Lower lobe of right lung (tissue), 2 donors: ENCODE measurements at regions not wholly inside any gene's neighbourhood (a gene's known extent, or its start where the extent isn't known, plus 50 kb on each side); places are given as distances from the start of the nearest gene placed in this dataset.

ENCODE experiments used
- ATAC-seq, 2 donors: fragments of 200-7000 bp; cut with Tn5 transposase; one replicate each; pipeline ENCODE4 v1.9.1; 2020 to 2022; ENCODE audit warnings: mild to moderate bottlenecking in 2 of 2, moderate library complexity in 2 of 2
- DNase-seq: peaks from one replicate; pipeline ENCODE4 v3.0.0-alpha.2; 2020
- H3K27ac ChIP-seq: fragments of 200-600 bp; one replicate; pipeline ENCODE4 v1.8.0; 2022
- H3K27me3 ChIP-seq: fragments of 200-600 bp; one replicate; pipeline ENCODE4 v1.8.0; 2022; ENCODE audit warnings: low read depth
- H3K36me3 ChIP-seq: fragments of 200-600 bp; one replicate; pipeline ENCODE4 v1.8.0; 2022; ENCODE audit warnings: mild to moderate bottlenecking
- H3K4me1 ChIP-seq: fragments of 200-600 bp; one replicate; pipeline ENCODE4 v1.8.0; 2022
- H3K4me3 ChIP-seq: fragments of 200-600 bp; one replicate; pipeline ENCODE4 v1.8.0; 2022; ENCODE audit warnings: mild to moderate bottlenecking
- H3K9me3 ChIP-seq: fragments of 200-600 bp; one replicate; pipeline ENCODE4 v1.8.0; 2022
- intact Hi-C: fragments of 100-400 bp; cut with DNase I; formaldehyde crosslinking; loops from one replicate; pipeline ENCODE4 v1.11.0; 2022
- TF ChIP-seq, protein P1 (sequence below): fragments of 200-600 bp; IDR thresholded peaks from one replicate; pipeline ENCODE4 v1.8.0; 2022; ENCODE audit warnings: antibody characterized with exemption, mild to moderate bottlenecking
- donor health status: DM: no; HTN: yes; CAD: no; lungs with severe emphysema.

DNA sequence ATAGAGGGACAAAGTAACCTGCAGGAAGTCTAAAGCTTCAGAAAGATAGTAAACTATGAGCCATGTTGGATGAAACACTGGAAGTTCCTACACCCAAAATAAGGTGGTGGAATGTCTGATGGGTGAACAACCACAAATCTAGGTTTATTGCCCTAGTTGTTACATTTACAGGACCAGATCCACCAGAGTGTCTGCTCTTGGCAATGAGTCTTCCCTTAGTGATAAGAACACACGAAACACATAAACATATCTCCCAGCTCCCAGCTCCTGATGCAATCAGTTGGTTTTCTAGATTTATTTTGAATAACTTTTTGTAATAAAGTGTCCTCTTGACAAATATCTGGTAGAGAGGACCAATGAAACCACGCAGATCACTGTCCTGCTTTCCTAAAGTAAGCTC, 329.7 kb upstream of the WWC1 start:
- peaks cover 3% of the 10 kb centered on the region for H3K9me3 ChIP-seq
- H3K4me3 ChIP-seq, result no peak overlapping the region
- H3K27me3 ChIP-seq, result no peaks in the 10 kb centered on the region
- intact Hi-C loops, result no loop called here
- no peak overlapping the region for H3K27ac ChIP-seq
- no peaks in the 10 kb centered on the region for H3K36me3 ChIP-seq
- no peaks in the 10 kb centered on the region for H3K4me1 ChIP-seq
- no peak for ATAC-seq
- no peak for DNase-seq
- TF ChIP-seq, protein P1, sequence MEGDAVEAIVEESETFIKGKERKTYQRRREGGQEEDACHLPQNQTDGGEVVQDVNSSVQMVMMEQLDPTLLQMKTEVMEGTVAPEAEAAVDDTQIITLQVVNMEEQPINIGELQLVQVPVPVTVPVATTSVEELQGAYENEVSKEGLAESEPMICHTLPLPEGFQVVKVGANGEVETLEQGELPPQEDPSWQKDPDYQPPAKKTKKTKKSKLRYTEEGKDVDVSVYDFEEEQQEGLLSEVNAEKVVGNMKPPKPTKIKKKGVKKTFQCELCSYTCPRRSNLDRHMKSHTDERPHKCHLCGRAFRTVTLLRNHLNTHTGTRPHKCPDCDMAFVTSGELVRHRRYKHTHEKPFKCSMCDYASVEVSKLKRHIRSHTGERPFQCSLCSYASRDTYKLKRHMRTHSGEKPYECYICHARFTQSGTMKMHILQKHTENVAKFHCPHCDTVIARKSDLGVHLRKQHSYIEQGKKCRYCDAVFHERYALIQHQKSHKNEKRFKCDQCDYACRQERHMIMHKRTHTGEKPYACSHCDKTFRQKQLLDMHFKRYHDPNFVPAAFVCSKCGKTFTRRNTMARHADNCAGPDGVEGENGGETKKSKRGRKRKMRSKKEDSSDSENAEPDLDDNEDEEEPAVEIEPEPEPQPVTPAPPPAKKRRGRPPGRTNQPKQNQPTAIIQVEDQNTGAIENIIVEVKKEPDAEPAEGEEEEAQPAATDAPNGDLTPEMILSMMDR, result no peak

DNA sequence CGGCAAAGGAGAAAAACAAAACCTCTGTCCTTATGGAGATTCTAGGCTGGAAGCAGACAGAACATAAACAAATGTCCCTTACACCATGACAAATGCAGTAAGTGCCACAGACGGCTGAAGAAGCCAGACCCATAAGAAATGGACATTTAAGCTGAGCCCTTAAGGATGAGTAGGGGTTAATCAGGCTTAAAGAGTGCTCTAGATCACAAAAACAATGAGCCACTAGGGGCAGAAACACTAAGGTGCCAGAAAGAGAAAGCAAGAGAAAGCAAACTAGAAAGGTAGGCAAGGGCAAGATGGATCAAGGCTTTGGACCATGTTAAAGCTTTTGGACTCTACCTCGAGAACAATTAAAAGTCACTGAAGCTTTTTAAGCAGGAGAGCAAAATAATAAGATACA, 326.9 kb upstream of the WWC1 start:
- Histone ChIP-seq H3K36me3 (no peaks in the 10 kb centered on the region), H3K4me3 (no peak overlapping the region), H3K9me3 (no peaks in the 10 kb centered on the region), H3K4me1 (no peaks in the 10 kb centered on the region), H3K27ac (no peak overlapping the region), H3K27me3 (no peaks in the 10 kb centered on the region)
- ATAC-seq, result no peak
- intact Hi-C loops, result no loop called here
- TF ChIP-seq, protein P1, result no peak
- DNase-seq, result no peak

DNA sequence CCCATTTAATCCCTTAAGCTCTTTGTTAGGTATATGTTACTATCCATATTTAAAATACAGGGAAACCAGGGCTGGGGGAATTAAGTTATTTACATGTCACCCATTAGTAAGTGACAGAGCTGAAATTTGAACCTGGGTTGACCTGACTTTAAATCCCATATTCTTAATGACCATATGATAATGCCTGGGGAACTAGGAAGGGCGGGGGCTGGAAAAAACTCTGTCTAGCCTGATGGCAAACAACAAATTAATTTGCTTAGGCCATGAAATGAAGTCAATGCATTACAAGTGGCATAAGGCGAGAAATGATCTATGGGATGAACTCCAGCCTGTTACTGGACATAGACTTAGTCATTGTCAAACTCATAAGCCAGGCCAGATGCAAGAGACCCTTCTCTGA, 325.7 kb upstream of the WWC1 start:
- TF ChIP-seq, protein P1, result no peak
- H3K4me1 ChIP-seq, result no peaks in the 10 kb centered on the region

DNA sequence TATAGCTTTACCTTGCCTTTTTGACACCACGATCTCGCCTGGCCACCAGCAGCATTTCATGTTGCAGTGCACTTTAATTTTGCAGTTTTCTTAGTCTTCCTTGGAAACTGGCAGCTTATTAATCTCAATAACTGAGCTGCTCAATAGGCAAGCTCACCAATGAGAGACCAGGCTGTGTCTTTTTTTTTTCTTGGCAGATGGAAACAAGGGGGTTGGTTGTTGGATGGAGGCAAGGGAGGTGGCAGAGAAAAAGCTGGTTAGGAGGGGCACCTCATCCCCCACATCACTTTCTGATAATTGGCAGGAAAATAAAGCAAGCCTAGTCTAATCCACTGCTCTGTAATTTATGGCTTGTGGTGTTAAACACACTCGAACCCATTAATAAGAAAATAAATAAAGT, 324.5 kb upstream of the WWC1 start:
- TF ChIP-seq, protein P1, result no peak
- intact Hi-C loops, result no loop called here
- no peak for ATAC-seq

More for the DNA sequence above, 325.7 kb upstream of the WWC1 start:
- H3K27me3 ChIP-seq, result no peaks in the 10 kb centered on the region
- no peak for ATAC-seq
- no peaks in the 10 kb centered on the region for H3K9me3 ChIP-seq
- H3K36me3 ChIP-seq, result no peaks in the 10 kb centered on the region
- no peak overlapping the region for H3K27ac ChIP-seq
- no peak overlapping the region for H3K4me3 ChIP-seq
- intact Hi-C loops, result no loop called here
- no peak for DNase-seq

DNA sequence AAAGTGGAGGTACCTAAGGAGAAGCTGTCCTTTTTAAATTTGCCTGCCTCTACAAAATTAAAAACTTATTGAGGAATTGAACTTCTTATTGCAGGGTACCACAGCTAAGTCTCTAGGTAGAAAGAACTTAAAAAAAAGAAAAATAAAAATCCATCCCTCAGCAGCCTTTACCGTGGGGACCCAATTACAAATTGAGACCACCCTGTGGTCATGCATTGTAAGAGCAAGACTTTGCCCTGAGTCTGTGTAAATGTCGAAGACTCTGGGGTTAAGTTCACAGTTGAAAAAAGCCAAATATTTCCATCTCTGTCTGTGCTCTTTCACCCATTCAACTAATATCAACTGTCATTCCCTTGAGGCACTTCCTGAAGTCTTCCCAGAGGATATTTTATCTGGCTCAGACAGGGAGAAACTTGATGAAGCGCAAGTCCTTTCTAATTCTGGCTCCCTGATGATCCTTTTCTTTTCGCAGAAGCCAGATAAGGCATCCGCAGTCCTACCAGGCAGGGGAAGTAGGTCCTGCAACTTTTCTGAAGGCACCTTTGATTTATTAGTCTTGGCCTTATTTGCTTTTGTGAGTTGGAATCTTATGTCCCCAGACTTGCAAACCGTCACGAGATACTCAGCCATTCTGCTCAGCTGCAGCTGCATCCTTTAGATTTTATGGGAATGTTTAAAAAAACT, 323.8 kb upstream of the WWC1 start:
- Histone ChIP-seq H3K9me3 (no peaks in the 10 kb centered on the region), H3K27me3 (no peaks in the 10 kb centered on the region), H3K4me1 (no peaks in the 10 kb centered on the region), H3K27ac (no peak overlapping the region), H3K36me3 (no peaks in the 10 kb centered on the region), H3K4me3 (no peak overlapping the region)
- ATAC-seq, result no peak
- DNase-seq, result no peak
- intact Hi-C loops, result no loop called here
- TF ChIP-seq, protein P1, result no peak

More for the DNA sequence above, 324.5 kb upstream of the WWC1 start:
- Histone ChIP-seq H3K27me3 (no peaks in the 10 kb centered on the region), H3K27ac (no peak overlapping the region), H3K4me3 (no peak overlapping the region), H3K4me1 (no peaks in the 10 kb centered on the region), H3K36me3 (no peaks in the 10 kb centered on the region), H3K9me3 (no peaks in the 10 kb centered on the region)
- DNase-seq, result no peak
